Amniotic stem cell (primary cell): ENCODE measurements at regions not wholly inside any gene's neighbourhood (a gene's known extent, or its start where the extent isn't known, plus 50 kb on each side); places are given as distances from the start of the nearest gene placed in this dataset.
A peak's percentile ranks its signal among the peaks of the same experiment; 100 is the strongest.

Experiments used
- DNase-seq: peaks from one replicate; lab custom pipeline; 2025; lab: John Stamatoyannopoulos, UW

GRCh38 chr20:24796236-24796635 is 152.8 kb upstream of the CST7 start:
- DNase-seq, result no peak

- DNase-seq, result no peak
Measured at GRCh38 chr20:24797113-24797512, 152.0 kb upstream of the CST7 start.

GRCh38 chr20:24797745-24798655 is 151.1 kb upstream of the CST7 start:
- DNase-seq, result no peak

- DNase-seq, result peak; percentile 9
Measured at GRCh38 chr20:24798930-24799705, 150.0 kb upstream of the CST7 start.

GRCh38 chr20:24799971-24800580 is 149.0 kb upstream of the CST7 start:
- no peak for DNase-seq

- no peak for DNase-seq
Measured at GRCh38 chr20:24802286-24802820, 146.7 kb upstream of the CST7 start.

- no peak for DNase-seq
Measured at GRCh38 chr20:24804481-24805206, 144.4 kb upstream of the CST7 start.

- no peak for DNase-seq
Measured at GRCh38 chr20:24805456-24806238, 143.4 kb upstream of the CST7 start.

- no peak for DNase-seq
Measured at GRCh38 chr20:24806705-24807676, 142.1 kb upstream of the CST7 start.

GRCh38 chr20:24808616-24809015 is 140.5 kb upstream of the CST7 start:
- DNase-seq, result no peak

GRCh38 chr20:24809606-24810005 is 139.5 kb upstream of the CST7 start:
- DNase-seq, result no peak

- no peak for DNase-seq
Measured at GRCh38 chr20:24810676-24811407, 138.2 kb upstream of the CST7 start.

GRCh38 chr20:24812373-24812772 is 136.7 kb upstream of the CST7 start:
- DNase-seq, result no peak

- DNase-seq, result no peak
Measured at GRCh38 chr20:24813080-24813479, 136.0 kb upstream of the CST7 start.

- no peak for DNase-seq
Measured at GRCh38 chr20:24813496-24813895, 135.6 kb upstream of the CST7 start.

GRCh38 chr20:24813936-24814335 is 135.1 kb upstream of the CST7 start:
- DNase-seq, result no peak

- no peak for DNase-seq
Measured at GRCh38 chr20:24814556-24815195, 134.4 kb upstream of the CST7 start.

GRCh38 chr20:24815196-24815815 is 133.8 kb upstream of the CST7 start:
- DNase-seq, result no peak
